Smooth muscle cell of the brain vasculature (primary cell): ENCODE measurements at regions not wholly inside any gene's neighbourhood (a gene's known extent, or its start where the extent isn't known, plus 50 kb on each side); places are given as distances from the start of the nearest gene placed in this dataset.
A peak's percentile ranks its signal among the peaks of the same experiment; 100 is the strongest.

ENCODE experiments used
- DNase-seq: peaks from one replicate; pipeline ENCODE4 v3.0.0-alpha.2; 2012; ENCODE audit warnings: low read depth, low spot score

- DNase-seq = peak; percentile 80
These were observed 169.8 kb upstream of the RAI14 start for GRCh38 chr5:34486160-34486848.

GRCh38 chr5:34486849-34487158 is 169.3 kb upstream of the RAI14 start:
- DNase-seq = no peak

GRCh38 chr5:34487159-34487879 is 168.8 kb upstream of the RAI14 start:
- DNase-seq = peak; percentile 62

- DNase-seq = no peak
These were observed 168.2 kb upstream of the RAI14 start for GRCh38 chr5:34487956-34488355.

GRCh38 chr5:34488984-34489383 is 167.1 kb upstream of the RAI14 start:
- DNase-seq = no peak

GRCh38 chr5:34490506-34491250 is 165.4 kb upstream of the RAI14 start:
- no peak for DNase-seq

- DNase-seq = no peak
These were observed 164.9 kb upstream of the RAI14 start for GRCh38 chr5:34491251-34491620.

- DNase-seq = no peak
These were observed 161.9 kb upstream of the RAI14 start for GRCh38 chr5:34494111-34494755.

- DNase-seq = no peak
These were observed 160.9 kb upstream of the RAI14 start for GRCh38 chr5:34495178-34495577.

GRCh38 chr5:34496260-34496691 is 159.9 kb upstream of the RAI14 start:
- no peak for DNase-seq

- DNase-seq = no peak
These were observed 159.2 kb upstream of the RAI14 start for GRCh38 chr5:34496701-34497469.

GRCh38 chr5:34497470-34497808 is 158.7 kb upstream of the RAI14 start:
- no peak for DNase-seq

GRCh38 chr5:34498572-34498971 is 157.6 kb upstream of the RAI14 start:
- DNase-seq = no peak

GRCh38 chr5:34499001-34499734 is 157.0 kb upstream of the RAI14 start:
- no peak for DNase-seq

GRCh38 chr5:34500236-34500847 is 155.8 kb upstream of the RAI14 start:
- DNase-seq = no peak

GRCh38 chr5:34501016-34501415 is 155.1 kb upstream of the RAI14 start:
- DNase-seq = no peak

- no peak for DNase-seq
These were observed 154.3 kb upstream of the RAI14 start for GRCh38 chr5:34501840-34502239.

GRCh38 chr5:34502581-34502980 is 153.5 kb upstream of the RAI14 start:
- DNase-seq = no peak

GRCh38 chr5:34503379-34504253 is 152.5 kb upstream of the RAI14 start:
- DNase-seq = no peak

- no peak for DNase-seq
These were observed 151.2 kb upstream of the RAI14 start for GRCh38 chr5:34504967-34505366.
